IMR-90 (cell line): ENCODE measurements at regions not wholly inside any gene's neighbourhood (a gene's known extent, or its start where the extent isn't known, plus 50 kb on each side); places are given as distances from the start of the nearest gene placed in this dataset.

ENCODE experiments used
- BHLHE40 ChIP-seq: fragments of 150-350 bp; IDR thresholded peaks from 2 replicates; pipeline ENCODE4 v1.6.1; 2016; ENCODE audit warnings: mild to moderate bottlenecking, low read depth, low read length
- CHD1 ChIP-seq: IDR thresholded peaks from 2 replicates; pipeline ENCODE4 v1.6.1; 2012; ENCODE audit warnings: low read depth, low read length, improper control_type of control experiment
- CTCF ChIP-seq: conservative IDR thresholded peaks from 2 replicates; pipeline ENCODE4 v1.5.1; 2012; ENCODE audit warnings: mild to moderate bottlenecking, low read depth, low read length, improper control_type of control experiment
- FOS ChIP-seq: fragments of 150-350 bp; IDR thresholded peaks from 2 replicates; pipeline ENCODE4 v1.6.1; 2016; ENCODE audit warnings: low read depth, low read length
- MAFK ChIP-seq: IDR thresholded peaks from 2 replicates; pipeline ENCODE4 v1.6.1; 2012; ENCODE audit warnings: low read depth, low read length, improper control_type of control experiment
- MAZ ChIP-seq: IDR thresholded peaks from 2 replicates; pipeline ENCODE4 v1.6.1; 2012; ENCODE audit warnings: low read depth, mild to moderate bottlenecking, low read length, improper control_type of control experiment, moderate library complexity, borderline replicate concordance
- MXI1 ChIP-seq: IDR thresholded peaks from 2 replicates; pipeline ENCODE4 v1.6.1; 2012; ENCODE audit warnings: low read depth, mild to moderate bottlenecking, low read length, moderate library complexity, borderline replicate concordance
- NFE2L2 ChIP-seq: fragments of 150-350 bp; IDR thresholded peaks from 2 replicates; pipeline ENCODE4 v1.6.1; 2016; ENCODE audit warnings: low read depth, mild to moderate bottlenecking, low read length
- POLR2A ChIP-seq: IDR thresholded peaks from 2 replicates; pipeline ENCODE4 v1.6.1; 2012; ENCODE audit warnings: mild to moderate bottlenecking, low read depth, low read length
- RAD21 ChIP-seq: IDR thresholded peaks from 2 replicates; pipeline ENCODE4 v1.6.1; 2012; ENCODE audit warnings: low read length, improper control_type of control experiment
- RFX5 ChIP-seq: IDR thresholded peaks from 2 replicates; pipeline ENCODE4 v1.8.0; 2012; ENCODE audit warnings: low read depth, mild to moderate bottlenecking, low read length, moderate library complexity
- SMC3 ChIP-seq: fragments of 150-350 bp; IDR thresholded peaks from 2 replicates; pipeline ENCODE4 v1.6.1; 2016; ENCODE audit warnings: low read depth, mild to moderate bottlenecking, antibody characterized with exemption, low read length, moderate library complexity

DNA sequence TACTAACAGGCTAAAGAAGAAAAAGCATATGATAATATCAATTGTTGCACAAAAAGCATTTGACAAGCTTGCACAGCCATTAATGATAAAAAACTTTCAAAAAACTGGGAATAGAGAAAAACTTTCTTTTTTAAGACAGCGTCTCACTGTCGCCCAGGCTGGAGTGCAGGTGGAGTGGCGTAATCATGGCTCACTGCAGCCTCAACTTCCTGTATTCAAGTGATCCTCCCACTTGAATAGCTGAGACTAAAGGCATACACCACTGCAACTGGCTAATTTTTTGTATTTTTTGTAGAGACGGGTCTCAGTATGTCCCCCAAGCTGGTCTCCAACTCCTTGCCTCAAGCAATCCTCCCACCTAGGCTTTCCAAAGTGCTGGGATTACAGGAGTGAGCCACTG is 382.8 kb downstream of the TSHZ3 start:
- no peak for TF ChIP-seq MXI1
- TF ChIP-seq CTCF = no peak
- TF ChIP-seq CHD1 = no peak
- no peak for TF ChIP-seq POLR2A
- TF ChIP-seq RFX5 = no peak
- no peak for TF ChIP-seq FOS
- TF ChIP-seq MAZ = no peak
- TF ChIP-seq NFE2L2 = no peak
- TF ChIP-seq MAFK = no peak
- no peak for TF ChIP-seq SMC3
- TF ChIP-seq RAD21 = no peak
- TF ChIP-seq BHLHE40 = no peak
